GM23338 (cell line): ENCODE measurements at regions not wholly inside any gene's neighbourhood (a gene's known extent, or its start where the extent isn't known, plus 50 kb on each side); places are given as distances from the start of the nearest gene placed in this dataset.
A peak's percentile ranks its signal among the peaks of the same experiment; 100 is the strongest.

Experiments
- ATAC-seq: fragments of 200-7000 bp; cut with Tn5 transposase; 3 replicates; pipeline ENCODE4 v1.9.1; 2020
- DNase-seq: peaks from one replicate; pipeline ENCODE4 v3.0.0-alpha.2; 2015; ENCODE audit warnings: low spot score
- H2AFZ ChIP-seq: fragments of 200-600 bp; sonication (generic); 2 replicates; pipeline ENCODE4 v1.8.0; 2016; ENCODE audit warnings: antibody characterized with exemption, mild to moderate bottlenecking, moderate library complexity
- H3F3A ChIP-seq: fragments of 200-600 bp; sonication (generic); replicated peaks from 2 replicates; pipeline ENCODE4 v1.8.0; 2017; ENCODE audit warnings: antibody characterized with exemption, mixed run types, low read depth
- H3K27ac ChIP-seq: fragments of 200-600 bp; sonication (generic); 2 replicates; pipeline ENCODE4 v1.6.1; 2016; ENCODE audit warnings: low read depth
- H3K27me3 ChIP-seq: fragments of 200-600 bp; sonication (generic); 2 replicates; pipeline ENCODE4 v1.8.0; 2016; ENCODE audit warnings: mild to moderate bottlenecking, mixed run types, moderate library complexity; ENCODE audit not compliant: insufficient read depth
- H3K36me3 ChIP-seq: fragments of 200-600 bp; sonication (generic); 2 replicates; pipeline ENCODE4 v1.8.0; 2016; ENCODE audit warnings: mild to moderate bottlenecking; ENCODE audit not compliant: insufficient read depth
- H3K4me1 ChIP-seq: fragments of 200-600 bp; sonication (generic); 2 replicates; pipeline ENCODE4 v1.8.0; 2016; ENCODE audit warnings: mild to moderate bottlenecking, moderate library complexity; ENCODE audit not compliant: insufficient read depth
- H3K4me2 ChIP-seq: fragments of 200-600 bp; sonication (generic); 2 replicates; pipeline ENCODE4 v1.7.1; 2017; ENCODE audit warnings: mixed run types
- H3K4me3 ChIP-seq: fragments of 200-600 bp; sonication (generic); 2 replicates; pipeline ENCODE4 v1.6.1; 2016; ENCODE audit warnings: mixed run types
- H3K79me2 ChIP-seq: fragments of 200-600 bp; sonication (generic); replicated peaks from 2 replicates; pipeline ENCODE4 v1.8.0; 2017; ENCODE audit warnings: mild to moderate bottlenecking; ENCODE audit not compliant: insufficient read depth
- H3K9me2 ChIP-seq: fragments of 200-600 bp; sonication (generic); 2 replicates; pipeline ENCODE4 v1.8.0; 2017; ENCODE audit not compliant: insufficient read depth
- H4K20me1 ChIP-seq: fragments of 200-600 bp; sonication (generic); replicated peaks from 2 replicates; pipeline ENCODE4 v1.8.0; 2017; ENCODE audit warnings: mild to moderate bottlenecking; ENCODE audit not compliant: insufficient read depth
- H3K27ac Mint-ChIP-seq: 2 replicates; pipeline ENCODE4 v1.8.0; 2020; ENCODE audit warnings: inconsistent platforms, mild to moderate bottlenecking, moderate library complexity, mixed read lengths
- H3K27me3 Mint-ChIP-seq: 3 replicates; pipeline ENCODE4 v1.8.0; 2022; ENCODE audit warnings: low read depth, mild to moderate bottlenecking, moderate library complexity, mixed read lengths, inconsistent platforms; ENCODE audit not compliant: insufficient read depth, poor library complexity
- H3K36me3 Mint-ChIP-seq: 3 replicates; pipeline ENCODE4 v1.8.0; 2021; ENCODE audit warnings: low read depth, mild to moderate bottlenecking, inconsistent platforms, moderate library complexity, mixed read lengths
- H3K4me1 Mint-ChIP-seq: 3 replicates; pipeline ENCODE4 v1.8.0; 2020; ENCODE audit warnings: mild to moderate bottlenecking, inconsistent platforms, mixed read lengths
- H3K4me3 Mint-ChIP-seq: 3 replicates; pipeline ENCODE4 v1.8.0; 2021; ENCODE audit warnings: moderate library complexity, mild to moderate bottlenecking, inconsistent platforms, mixed read lengths
- H3K9me3 Mint-ChIP-seq: 3 replicates; pipeline ENCODE4 v1.8.0; 2020; ENCODE audit warnings: moderate library complexity, mild to moderate bottlenecking, inconsistent platforms, mixed read lengths
- CREB1 ChIP-seq: fragments of 250-450 bp; sonication (Bioruptor Pico); IDR thresholded peaks from 2 replicates; pipeline ENCODE4 v1.5.0; 2020; ENCODE audit warnings: low read depth, mild to moderate bottlenecking, moderate library complexity
- CTCF ChIP-seq, 2 experiments: fragments of 200-600 bp in 1 of 2; sonication (generic) in 1 of 2; conservative IDR thresholded peaks; 2 replicates each; pipeline versions ENCODE4 v1.5.1 to v1.6.1; 2016 to 2017; ENCODE audit warnings: antibody characterized with exemption in 2 of 2, low read depth in 2 of 2, mild to moderate bottlenecking in 2 of 2, moderate library complexity in 1 of 2
- EZH2 ChIP-seq: fragments of 200-600 bp; sonication (generic); IDR thresholded peaks from one replicate; pipeline ENCODE4 v1.8.0; 2017; ENCODE audit warnings: antibody characterized with exemption, mild to moderate bottlenecking, low read depth; ENCODE audit not compliant: unreplicated experiment
- EZH2phosphoT487 ChIP-seq: fragments of 200-600 bp; sonication (generic); IDR thresholded peaks from one replicate; pipeline ENCODE4 v1.8.1; 2018; ENCODE audit warnings: antibody characterized with exemption; ENCODE audit not compliant: unreplicated experiment
- NANOG ChIP-seq: IDR thresholded peaks from 2 replicates; pipeline ENCODE4 v1.6.1; 2016; ENCODE audit warnings: antibody characterized with exemption, borderline replicate concordance
- POLR2AphosphoS5 ChIP-seq: IDR thresholded peaks from 2 replicates; pipeline ENCODE4 v1.6.1; 2016; ENCODE audit warnings: antibody characterized with exemption, low read depth
- STAT1 ChIP-seq: IDR thresholded peaks from one replicate; pipeline ENCODE4 v1.6.1; 2016; ENCODE audit warnings: antibody characterized with exemption; ENCODE audit not compliant: unreplicated experiment
- ZNF114 ChIP-seq: fragments of 250-450 bp; sonication (Bioruptor Pico); IDR thresholded peaks from 2 replicates; pipeline ENCODE4 v1.5.0; 2020; ENCODE audit warnings: mild to moderate bottlenecking, moderate library complexity
- ZNF331 ChIP-seq: fragments of 250-450 bp; sonication (Bioruptor Pico); IDR thresholded peaks from 2 replicates; pipeline ENCODE4 v1.5.0; 2020; ENCODE audit warnings: low read depth, mild to moderate bottlenecking, moderate library complexity
- TF ChIP-seq, protein P1 (sequence below): IDR thresholded peaks from 2 replicates; pipeline ENCODE4 v1.6.1; 2016; ENCODE audit warnings: antibody characterized with exemption
- TF ChIP-seq, protein P2 (sequence below): fragments of 250-450 bp; sonication (Bioruptor Pico); IDR thresholded peaks from 2 replicates; pipeline ENCODE4 v1.5.0; 2020; ENCODE audit warnings: mild to moderate bottlenecking, moderate library complexity

DNA sequence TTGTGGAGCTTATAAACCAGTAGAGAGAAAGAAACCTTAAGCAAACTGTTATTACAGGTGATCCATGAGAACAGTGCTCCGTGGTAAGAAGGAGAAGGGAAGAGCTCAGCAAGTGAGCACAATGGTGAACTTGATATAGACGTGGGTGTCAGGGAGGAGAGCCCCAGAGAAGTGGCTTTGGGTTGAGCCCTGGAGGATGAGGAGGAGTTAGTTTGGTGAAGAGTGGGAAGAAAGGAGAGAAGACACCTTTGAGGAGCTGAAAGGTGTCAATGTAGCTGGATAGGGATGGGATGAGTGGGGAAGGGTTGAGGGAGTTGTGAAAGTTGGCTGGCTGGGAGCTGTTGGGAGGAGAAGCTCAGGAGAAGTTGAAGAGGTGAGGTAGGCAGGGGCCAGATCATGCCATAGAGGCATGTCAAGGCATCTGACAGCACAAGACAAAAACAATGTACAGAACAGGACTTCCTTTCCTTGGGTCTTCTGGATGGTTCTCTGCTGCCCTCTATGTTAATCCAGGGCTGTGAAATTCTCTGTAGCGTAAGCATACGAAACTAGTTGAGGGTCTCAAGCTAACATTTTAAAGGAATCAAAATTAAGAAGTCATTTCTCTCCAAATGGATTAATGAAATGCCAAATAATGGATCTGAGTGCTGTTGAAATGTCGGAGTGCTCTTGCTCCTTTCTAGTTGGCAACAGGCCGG lies 501.9 kb downstream of the KDM4C start:
- no peak overlapping the region for H3K4me2 ChIP-seq
- H3K9me2 ChIP-seq, result no peaks in the 10 kb centered on the region; the same call in 1 of the 2 replicates
- H3K36me3 ChIP-seq, result no peaks in the 10 kb centered on the region
- no peak overlapping the region for H3K27ac Mint-ChIP-seq
- no peaks in the 10 kb centered on the region for H3K79me2 ChIP-seq
- H3K27me3 ChIP-seq, result no peaks in the 10 kb centered on the region
- H2AFZ ChIP-seq, result peak overlapping the region; percentile 35; the same call in 1 of the 2 replicates
- H3K9me3 Mint-ChIP-seq, result no peaks in the 10 kb centered on the region
- no peaks in the 10 kb centered on the region for H4K20me1 ChIP-seq
- no peaks in the 10 kb centered on the region for H3K36me3 Mint-ChIP-seq
- no peak overlapping the region for H3K27ac ChIP-seq
- ATAC-seq (no peak), DNase-seq (peak; percentile 14)
- H3K4me1 ChIP-seq, result no peaks in the 10 kb centered on the region
- no peaks in the 10 kb centered on the region for H3K27me3 Mint-ChIP-seq
- H3K4me1 Mint-ChIP-seq, result peaks cover 6% of the 10 kb centered on the region; the same call in 1 of the 3 replicates
- H3K4me3 Mint-ChIP-seq, result no peak overlapping the region
- H3F3A ChIP-seq, result no peaks in the 10 kb centered on the region
- no peak for TF ChIP-seq NANOG
- TF ChIP-seq CTCF (conservative IDR thresholded peaks at IDR 0.05; ENCODE audit: low read depth in 2 of 2), result peak; percentile 26 to 59; a peak in 3 of 4 replicates
- no peak for TF ChIP-seq EZH2phosphoT487
- TF ChIP-seq, protein P1, sequence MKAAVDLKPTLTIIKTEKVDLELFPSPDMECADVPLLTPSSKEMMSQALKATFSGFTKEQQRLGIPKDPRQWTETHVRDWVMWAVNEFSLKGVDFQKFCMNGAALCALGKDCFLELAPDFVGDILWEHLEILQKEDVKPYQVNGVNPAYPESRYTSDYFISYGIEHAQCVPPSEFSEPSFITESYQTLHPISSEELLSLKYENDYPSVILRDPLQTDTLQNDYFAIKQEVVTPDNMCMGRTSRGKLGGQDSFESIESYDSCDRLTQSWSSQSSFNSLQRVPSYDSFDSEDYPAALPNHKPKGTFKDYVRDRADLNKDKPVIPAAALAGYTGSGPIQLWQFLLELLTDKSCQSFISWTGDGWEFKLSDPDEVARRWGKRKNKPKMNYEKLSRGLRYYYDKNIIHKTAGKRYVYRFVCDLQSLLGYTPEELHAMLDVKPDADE, result no peak
- TF ChIP-seq CREB1 (CRISPR knock-in tag), result no peak
- H3K4me3 ChIP-seq, result no peak overlapping the region

GRCh38 chr9:7258688-7259396 lies 501.1 kb downstream of the KDM4C start:
- Mint-ChIP-seq H3K4me3 (no peak overlapping the region), H3K27me3 (no peaks in the 10 kb centered on the region), H3K4me1 (peaks cover 6% of the 10 kb centered on the region; the same call in 1 of the 3 replicates), H3K9me3 (no peaks in the 10 kb centered on the region; the same call in 2 of the 3 replicates), H3K27ac (no peak overlapping the region), H3K36me3 (no peaks in the 10 kb centered on the region)
- Histone ChIP-seq H2AFZ (no peak overlapping the region), H3K4me1 (no peaks in the 10 kb centered on the region), H3K79me2 (no peaks in the 10 kb centered on the region), H3K27me3 (no peaks in the 10 kb centered on the region), H4K20me1 (no peaks in the 10 kb centered on the region), H3K4me2 (no peak overlapping the region), H3K36me3 (no peaks in the 10 kb centered on the region), H3F3A (no peaks in the 10 kb centered on the region), H3K4me3 (no peak overlapping the region), H3K27ac (no peak overlapping the region), H3K9me2 (no peaks in the 10 kb centered on the region; the same call in none of the 2 replicates)
- ATAC-seq (no peak), DNase-seq (no peak)
- no peak for TF ChIP-seq ZNF114 (CRISPR knock-in tag)
- TF ChIP-seq CREB1 (CRISPR knock-in tag), result no peak
- TF ChIP-seq NANOG, result no peak
- no peak for TF ChIP-seq POLR2AphosphoS5
- no peak for TF ChIP-seq EZH2phosphoT487
- no peak for TF ChIP-seq ZNF331 (CRISPR knock-in tag)
- TF ChIP-seq EZH2, result no peak
- TF ChIP-seq, protein P2, sequence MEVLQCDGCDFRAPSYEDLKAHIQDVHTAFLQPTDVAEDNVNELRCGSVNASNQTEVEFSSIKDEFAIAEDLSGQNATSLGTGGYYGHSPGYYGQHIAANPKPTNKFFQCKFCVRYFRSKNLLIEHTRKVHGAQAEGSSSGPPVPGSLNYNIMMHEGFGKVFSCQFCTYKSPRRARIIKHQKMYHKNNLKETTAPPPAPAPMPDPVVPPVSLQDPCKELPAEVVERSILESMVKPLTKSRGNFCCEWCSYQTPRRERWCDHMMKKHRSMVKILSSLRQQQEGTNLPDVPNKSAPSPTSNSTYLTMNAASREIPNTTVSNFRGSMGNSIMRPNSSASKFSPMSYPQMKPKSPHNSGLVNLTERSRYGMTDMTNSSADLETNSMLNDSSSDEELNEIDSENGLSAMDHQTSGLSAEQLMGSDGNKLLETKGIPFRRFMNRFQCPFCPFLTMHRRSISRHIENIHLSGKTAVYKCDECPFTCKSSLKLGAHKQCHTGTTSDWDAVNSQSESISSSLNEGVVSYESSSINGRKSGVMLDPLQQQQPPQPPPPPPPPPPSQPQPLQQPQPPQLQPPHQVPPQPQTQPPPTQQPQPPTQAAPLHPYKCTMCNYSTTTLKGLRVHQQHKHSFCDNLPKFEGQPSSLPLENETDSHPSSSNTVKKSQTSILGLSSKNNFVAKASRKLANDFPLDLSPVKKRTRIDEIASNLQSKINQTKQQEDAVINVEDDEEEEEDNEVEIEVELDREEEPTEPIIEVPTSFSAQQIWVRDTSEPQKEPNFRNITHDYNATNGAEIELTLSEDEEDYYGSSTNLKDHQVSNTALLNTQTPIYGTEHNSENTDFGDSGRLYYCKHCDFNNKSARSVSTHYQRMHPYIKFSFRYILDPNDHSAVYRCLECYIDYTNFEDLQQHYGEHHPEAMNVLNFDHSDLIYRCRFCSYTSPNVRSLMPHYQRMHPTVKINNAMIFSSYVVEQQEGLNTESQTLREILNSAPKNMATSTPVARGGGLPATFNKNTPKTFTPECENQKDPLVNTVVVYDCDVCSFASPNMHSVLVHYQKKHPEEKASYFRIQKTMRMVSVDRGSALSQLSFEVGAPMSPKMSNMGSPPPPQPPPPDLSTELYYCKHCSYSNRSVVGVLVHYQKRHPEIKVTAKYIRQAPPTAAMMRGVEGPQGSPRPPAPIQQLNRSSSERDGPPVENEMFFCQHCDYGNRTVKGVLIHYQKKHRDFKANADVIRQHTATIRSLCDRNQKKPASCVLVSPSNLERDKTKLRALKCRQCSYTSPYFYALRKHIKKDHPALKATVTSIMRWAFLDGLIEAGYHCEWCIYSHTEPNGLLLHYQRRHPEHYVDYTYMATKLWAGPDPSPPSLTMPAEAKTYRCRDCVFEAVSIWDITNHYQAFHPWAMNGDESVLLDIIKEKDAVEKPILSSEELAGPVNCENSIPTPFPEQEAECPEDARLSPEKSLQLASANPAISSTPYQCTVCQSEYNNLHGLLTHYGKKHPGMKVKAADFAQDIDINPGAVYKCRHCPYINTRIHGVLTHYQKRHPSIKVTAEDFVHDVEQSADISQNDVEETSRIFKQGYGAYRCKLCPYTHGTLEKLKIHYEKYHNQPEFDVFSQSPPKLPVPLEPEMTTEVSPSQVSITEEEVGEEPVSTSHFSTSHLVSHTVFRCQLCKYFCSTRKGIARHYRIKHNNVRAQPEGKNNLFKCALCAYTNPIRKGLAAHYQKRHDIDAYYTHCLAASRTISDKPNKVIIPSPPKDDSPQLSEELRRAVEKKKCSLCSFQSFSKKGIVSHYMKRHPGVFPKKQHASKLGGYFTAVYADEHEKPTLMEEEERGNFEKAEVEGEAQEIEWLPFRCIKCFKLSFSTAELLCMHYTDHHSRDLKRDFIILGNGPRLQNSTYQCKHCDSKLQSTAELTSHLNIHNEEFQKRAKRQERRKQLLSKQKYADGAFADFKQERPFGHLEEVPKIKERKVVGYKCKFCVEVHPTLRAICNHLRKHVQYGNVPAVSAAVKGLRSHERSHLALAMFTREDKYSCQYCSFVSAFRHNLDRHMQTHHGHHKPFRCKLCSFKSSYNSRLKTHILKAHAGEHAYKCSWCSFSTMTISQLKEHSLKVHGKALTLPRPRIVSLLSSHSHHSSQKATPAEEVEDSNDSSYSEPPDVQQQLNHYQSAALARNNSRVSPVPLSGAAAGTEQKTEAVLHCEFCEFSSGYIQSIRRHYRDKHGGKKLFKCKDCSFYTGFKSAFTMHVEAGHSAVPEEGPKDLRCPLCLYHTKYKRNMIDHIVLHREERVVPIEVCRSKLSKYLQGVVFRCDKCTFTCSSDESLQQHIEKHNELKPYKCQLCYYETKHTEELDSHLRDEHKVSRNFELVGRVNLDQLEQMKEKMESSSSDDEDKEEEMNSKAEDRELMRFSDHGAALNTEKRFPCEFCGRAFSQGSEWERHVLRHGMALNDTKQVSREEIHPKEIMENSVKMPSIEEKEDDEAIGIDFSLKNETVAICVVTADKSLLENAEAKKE, result no peak
- TF ChIP-seq STAT1, result no peak
